ENCODE measurements at regions not wholly inside any gene's neighbourhood (a gene's known extent, or its start where the extent isn't known, plus 50 kb on each side); places are given as distances from the start of the nearest gene placed in this dataset.

DNA sequence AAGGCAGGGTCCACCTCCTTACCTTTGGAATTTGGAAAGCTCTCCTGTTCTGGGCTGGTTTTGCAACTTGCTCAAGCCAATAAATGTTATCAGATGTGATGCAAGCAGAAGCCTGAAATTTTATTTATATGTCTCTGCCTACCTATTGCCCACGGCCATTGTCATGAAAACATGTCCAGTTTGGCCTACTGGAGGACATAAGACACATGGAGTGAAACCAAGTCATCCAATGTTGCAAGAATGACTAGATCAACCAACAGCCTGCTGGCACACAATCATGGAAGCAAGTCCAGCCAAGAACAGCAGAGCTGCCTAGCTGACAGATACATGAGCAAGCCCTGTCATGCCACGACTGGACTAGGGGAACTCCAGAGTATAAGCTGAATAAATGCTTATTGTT, 56.7 kb upstream of the IRAK1BP1 start:
- DNase-seq, result no peak
